ACC112 (cell line): ENCODE measurements at regions not wholly inside any gene's neighbourhood (a gene's known extent, or its start where the extent isn't known, plus 50 kb on each side); places are given as distances from the start of the nearest gene placed in this dataset.
"Not testable (repeated sequence)": the region's sequence is repeated elsewhere in the genome, so short reads cannot be mapped to it uniquely, and the experiment has no call there.

Experiments used
- H2AFZ ChIP-seq: fragments of 200-600 bp; sonication (generic); one replicate; pipeline ENCODE4 v1.6.0; 2017; ENCODE audit warnings: antibody characterized with exemption, low read length; ENCODE audit not compliant: unreplicated experiment
- H3K27ac ChIP-seq: fragments of 200-600 bp; sonication (generic); 2 replicates; pipeline ENCODE4 v1.5.1; 2014; ENCODE audit warnings: low read depth, mild to moderate bottlenecking, antibody characterized with exemption, low read length, moderate library complexity
- H3K27me3 ChIP-seq: fragments of 200-600 bp; sonication (generic); 2 replicates; pipeline ENCODE4 v1.6.1; 2014; ENCODE audit warnings: mild to moderate bottlenecking, antibody characterized with exemption, low read length, moderate library complexity, mixed read lengths; ENCODE audit not compliant: insufficient read depth
- H3K36me3 ChIP-seq: fragments of 200-600 bp; sonication (generic); 2 replicates; pipeline ENCODE4 v1.6.1; 2016; ENCODE audit warnings: mild to moderate bottlenecking, antibody characterized with exemption, low read length, moderate library complexity, mixed read lengths; ENCODE audit not compliant: insufficient read depth
- H3K4me1 ChIP-seq: fragments of 200-600 bp; sonication (generic); one replicate; pipeline ENCODE4 v1.6.1; 2016; ENCODE audit warnings: low read length, mixed read lengths; ENCODE audit not compliant: insufficient read depth, unreplicated experiment, control insufficient read depth
- H3K4me3 ChIP-seq: fragments of 200-600 bp; sonication (generic); 2 replicates; pipeline ENCODE4 v1.5.1; 2014; ENCODE audit warnings: mild to moderate bottlenecking, low read depth, low read length
- H3K79me2 ChIP-seq: fragments of 200-600 bp; sonication (generic); one replicate; pipeline ENCODE4 v1.6.0; 2016; ENCODE audit warnings: low read length; ENCODE audit not compliant: control insufficient read depth, unreplicated experiment, insufficient read depth

DNA sequence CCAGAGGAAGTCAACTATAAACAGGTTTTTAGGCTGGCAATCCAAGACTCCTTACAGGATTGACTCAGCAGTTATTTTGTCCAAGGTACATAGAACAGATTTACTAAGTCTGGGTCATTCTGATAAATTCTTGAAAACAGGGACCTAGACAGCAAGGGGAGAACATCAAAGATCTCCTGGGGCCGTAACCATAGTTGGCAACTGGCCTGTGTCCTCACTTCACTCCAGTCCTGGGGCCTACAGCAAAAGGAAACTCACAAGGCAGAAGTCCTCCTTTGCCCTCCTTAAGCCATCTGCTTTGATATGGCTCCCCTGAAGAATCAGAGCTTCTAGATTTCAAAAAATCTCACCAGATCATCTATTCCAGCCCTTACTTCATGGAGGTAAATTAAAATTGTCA is 207.2 kb upstream of the IGF1 start:
- H3K27me3 ChIP-seq: no peaks in the 10 kb centered on the region
- no peaks in the 10 kb centered on the region for H3K4me1 ChIP-seq
- no peak overlapping the region for H3K4me3 ChIP-seq
- H3K79me2 ChIP-seq: no peaks in the 10 kb centered on the region
- no peaks in the 10 kb centered on the region for H3K36me3 ChIP-seq
- H3K27ac ChIP-seq: no peak overlapping the region
- no peak overlapping the region for H2AFZ ChIP-seq

DNA sequence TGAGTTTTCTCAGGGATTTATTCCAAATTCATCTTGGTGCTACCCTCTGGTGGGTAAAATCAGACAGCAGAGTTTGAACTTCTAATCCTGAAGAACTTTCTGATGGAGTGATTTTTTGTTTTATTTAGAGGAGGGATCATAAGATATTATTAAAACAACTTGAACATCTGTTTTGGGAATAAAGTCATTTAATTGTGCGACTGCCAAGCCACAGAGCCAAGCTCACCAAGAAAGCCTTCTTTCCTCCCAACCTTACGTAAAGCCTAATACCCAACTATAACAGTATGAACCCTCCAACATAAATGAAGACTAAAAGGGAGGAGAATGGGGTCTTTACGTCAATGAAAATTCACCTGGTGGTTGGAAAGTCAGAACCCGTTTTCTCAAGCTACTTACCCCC is 205.5 kb upstream of the IGF1 start:
- no peaks in the 10 kb centered on the region for H3K27me3 ChIP-seq
- no peak overlapping the region for H3K4me3 ChIP-seq
- H3K36me3 ChIP-seq: no peaks in the 10 kb centered on the region
- H3K4me1 ChIP-seq: no peaks in the 10 kb centered on the region
- no peak overlapping the region for H3K27ac ChIP-seq
- no peak overlapping the region for H2AFZ ChIP-seq
- H3K79me2 ChIP-seq: no peaks in the 10 kb centered on the region

DNA sequence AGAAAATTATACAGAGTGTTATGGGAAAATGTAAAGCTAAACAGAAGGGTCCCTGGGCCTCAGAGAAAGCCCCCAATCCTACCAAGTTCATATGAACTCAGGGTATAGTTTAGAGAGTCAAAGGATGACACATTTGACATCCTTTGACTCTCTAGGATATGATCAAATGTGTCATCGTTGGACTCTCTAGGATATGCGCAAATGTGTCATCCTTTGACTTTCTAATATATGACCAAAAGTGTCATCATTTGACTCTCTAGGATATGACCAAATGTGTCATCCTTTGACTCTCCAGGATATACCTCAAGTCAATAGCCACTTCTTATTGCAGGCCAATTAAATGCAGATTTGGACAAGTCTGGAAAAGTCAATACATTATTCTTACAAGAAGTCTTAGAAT is 204.8 kb upstream of the IGF1 start:
- no peak overlapping the region for H2AFZ ChIP-seq
- no peaks in the 10 kb centered on the region for H3K27me3 ChIP-seq
- no peaks in the 10 kb centered on the region for H3K36me3 ChIP-seq
- no peaks in the 10 kb centered on the region for H3K4me1 ChIP-seq
- H3K27ac ChIP-seq: no peak overlapping the region
- H3K79me2 ChIP-seq: no peaks in the 10 kb centered on the region
- no peak overlapping the region for H3K4me3 ChIP-seq

DNA sequence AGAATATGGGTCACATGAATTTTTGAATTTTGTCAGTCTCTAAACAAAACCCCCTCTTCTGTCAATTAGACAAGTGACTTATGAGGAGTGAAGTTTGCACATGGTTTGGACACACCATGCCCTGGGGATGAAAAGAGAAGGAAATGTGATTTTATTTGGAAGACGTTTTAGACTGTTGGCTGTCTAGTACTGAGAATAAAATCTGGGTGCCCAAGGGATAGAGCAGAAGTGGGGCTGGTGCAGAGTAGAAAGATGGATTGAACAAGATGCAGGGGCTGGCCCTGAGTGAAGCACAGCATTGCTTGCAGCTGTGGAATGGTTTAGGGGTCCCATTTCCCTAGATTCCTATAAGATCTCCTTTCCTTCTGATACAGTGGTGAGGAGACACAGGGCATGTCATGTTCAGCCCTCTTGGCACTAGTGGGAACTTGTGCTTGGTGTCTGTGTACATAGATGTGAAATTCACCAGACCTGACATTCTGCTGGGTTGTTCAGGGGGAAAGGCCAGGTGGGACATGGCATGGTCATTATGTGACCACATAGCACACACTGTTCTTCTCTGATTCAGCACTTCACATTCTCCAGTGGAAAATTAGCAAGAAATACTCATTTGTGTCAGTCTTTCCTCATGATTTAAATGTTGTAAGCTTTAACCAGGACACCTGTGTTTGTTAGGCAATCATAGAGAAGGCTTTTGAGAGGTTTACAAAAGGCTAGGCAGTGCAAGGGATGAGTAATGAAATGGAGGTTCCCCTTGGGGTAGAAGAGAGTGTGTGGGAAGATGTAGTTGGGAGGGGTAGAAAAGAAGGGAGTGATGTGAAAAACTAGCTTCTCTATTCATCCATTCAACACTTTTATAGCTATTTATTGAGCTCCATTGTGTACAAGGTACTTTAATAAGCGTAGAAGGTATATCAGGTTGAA is 202.3 kb upstream of the IGF1 start:
- no peaks in the 10 kb centered on the region for H3K27me3 ChIP-seq
- no peaks in the 10 kb centered on the region for H3K36me3 ChIP-seq
- no peaks in the 10 kb centered on the region for H3K79me2 ChIP-seq
- no peak overlapping the region for H3K4me3 ChIP-seq
- H3K4me1 ChIP-seq: no peaks in the 10 kb centered on the region
- H2AFZ ChIP-seq: no peak overlapping the region
- H3K27ac ChIP-seq: no peak overlapping the region

DNA sequence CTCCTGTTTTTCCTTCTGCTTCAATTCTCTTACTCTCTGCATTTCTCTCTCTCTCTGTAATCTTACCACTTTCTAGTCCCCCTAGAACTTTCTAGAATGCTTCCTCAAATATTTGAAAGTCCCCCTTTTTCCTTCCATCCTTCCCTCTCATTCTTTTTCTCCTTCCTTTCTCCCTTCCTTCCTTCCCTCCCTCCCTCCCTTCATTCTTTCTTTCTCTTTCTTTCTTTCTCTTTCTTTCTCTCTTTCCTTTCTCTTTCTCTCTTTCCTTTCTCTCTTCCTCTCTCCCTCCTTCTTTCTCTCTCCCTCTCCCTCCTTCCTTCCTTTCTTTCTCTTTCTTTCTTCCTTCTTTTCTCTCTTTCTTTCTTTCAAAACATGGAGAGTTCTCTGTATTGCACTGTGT is 201.4 kb upstream of the IGF1 start:
- Histone ChIP-seq H3K27me3 (no peaks in the 10 kb centered on the region), H3K36me3 (no peaks in the 10 kb centered on the region), H3K79me2 (no peaks in the 10 kb centered on the region), H2AFZ (no peak overlapping the region), H3K4me1 (no peaks in the 10 kb centered on the region), H3K4me3 (no peak overlapping the region), H3K27ac (no peak overlapping the region)

DNA sequence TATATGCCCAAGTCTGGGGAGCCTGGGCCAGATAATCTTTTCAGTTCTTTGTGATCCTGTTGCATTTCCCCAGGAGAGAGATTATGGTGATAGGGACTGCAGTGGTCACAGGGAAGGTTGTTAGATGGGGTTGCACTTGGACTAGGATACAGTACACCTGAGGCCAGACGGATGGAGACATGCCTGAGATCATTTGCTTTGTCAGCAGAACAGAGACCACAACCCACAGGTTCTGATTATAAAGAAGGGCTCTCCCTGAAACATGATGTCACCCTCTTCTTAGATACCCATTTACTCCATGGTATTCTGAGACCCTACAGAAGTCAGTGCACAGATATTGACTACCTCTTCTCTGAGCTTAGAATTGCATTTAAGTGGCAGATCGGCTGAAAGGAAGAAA is 200.9 kb upstream of the IGF1 start:
- H3K79me2 ChIP-seq: no peaks in the 10 kb centered on the region
- no peaks in the 10 kb centered on the region for H3K4me1 ChIP-seq
- no peaks in the 10 kb centered on the region for H3K27me3 ChIP-seq
- H3K27ac ChIP-seq: no peak overlapping the region
- H3K4me3 ChIP-seq: no peak overlapping the region
- no peak overlapping the region for H2AFZ ChIP-seq
- no peaks in the 10 kb centered on the region for H3K36me3 ChIP-seq

DNA sequence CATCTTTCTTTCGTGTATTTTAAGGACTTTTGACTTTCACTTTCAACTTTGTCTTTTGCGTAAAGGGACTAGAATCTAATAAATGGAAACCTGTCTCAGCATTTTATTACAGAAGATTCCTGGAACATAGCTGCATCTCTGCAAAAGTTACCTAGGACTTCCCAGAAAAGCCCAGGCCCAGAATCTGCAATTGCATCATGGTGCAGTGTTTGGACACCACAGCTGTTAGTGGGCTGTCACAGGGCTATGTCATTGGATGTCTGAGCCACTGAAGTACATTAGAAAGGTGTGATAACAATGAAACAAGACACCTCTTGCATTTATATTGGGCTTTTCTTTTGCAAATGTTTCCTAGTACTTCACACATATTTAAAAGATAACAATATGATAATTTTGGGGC is 199.9 kb upstream of the IGF1 start:
- Histone ChIP-seq H3K4me1 (no peaks in the 10 kb centered on the region), H3K36me3 (no peaks in the 10 kb centered on the region), H3K27me3 (no peaks in the 10 kb centered on the region), H3K4me3 (no peak overlapping the region), H2AFZ (no peak overlapping the region), H3K79me2 (no peaks in the 10 kb centered on the region), H3K27ac (no peak overlapping the region)

DNA sequence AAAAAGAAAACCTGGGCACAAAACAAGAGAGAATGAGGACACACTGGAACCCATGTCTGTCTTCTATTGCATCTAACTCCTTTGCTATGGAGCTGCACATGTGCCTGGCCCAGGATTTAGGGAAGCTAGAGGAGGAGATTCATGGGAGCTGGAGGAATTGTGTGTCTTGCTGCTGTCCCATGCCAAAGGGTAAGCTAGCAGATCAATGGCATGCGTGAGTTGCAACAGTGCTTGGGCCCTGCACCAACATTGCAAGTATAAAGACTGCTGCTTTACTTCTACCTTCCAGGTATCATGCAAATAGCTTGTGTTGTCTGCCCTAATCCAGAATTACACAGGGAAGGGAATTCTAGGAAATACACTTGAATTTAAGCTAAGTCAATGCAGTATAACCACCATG is 196.4 kb upstream of the IGF1 start:
- H2AFZ ChIP-seq: no peak overlapping the region
- no peaks in the 10 kb centered on the region for H3K36me3 ChIP-seq
- H3K4me1 ChIP-seq: no peaks in the 10 kb centered on the region
- no peak overlapping the region for H3K27ac ChIP-seq
- no peak overlapping the region for H3K4me3 ChIP-seq
- H3K79me2 ChIP-seq: no peaks in the 10 kb centered on the region
- H3K27me3 ChIP-seq: no peaks in the 10 kb centered on the region

DNA sequence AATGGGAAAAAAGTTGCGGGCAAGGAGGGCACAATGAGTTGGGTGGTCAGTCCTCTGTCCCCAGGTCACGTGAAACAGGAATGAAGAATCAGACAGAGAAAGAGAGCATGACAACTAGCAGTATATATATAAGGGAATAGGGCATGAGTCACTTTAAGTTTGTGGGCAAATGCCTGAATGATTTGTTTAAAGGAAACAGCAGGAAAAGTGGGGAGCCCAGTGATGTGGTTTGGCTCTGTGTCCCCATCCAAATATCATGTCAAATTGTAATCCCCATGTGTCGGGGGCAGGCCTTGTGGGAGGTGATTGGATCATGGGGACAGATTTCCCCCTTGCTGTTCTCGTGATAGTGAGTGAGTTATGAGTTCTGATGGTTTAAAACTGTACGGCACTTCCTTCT is 195.3 kb upstream of the IGF1 start:
- no peaks in the 10 kb centered on the region for H3K27me3 ChIP-seq
- H3K4me3 ChIP-seq: no peak overlapping the region
- H2AFZ ChIP-seq: no peak overlapping the region
- H3K36me3 ChIP-seq: no peaks in the 10 kb centered on the region
- H3K4me1 ChIP-seq: no peaks in the 10 kb centered on the region
- H3K79me2 ChIP-seq: no peaks in the 10 kb centered on the region
- H3K27ac ChIP-seq: no peak overlapping the region

DNA sequence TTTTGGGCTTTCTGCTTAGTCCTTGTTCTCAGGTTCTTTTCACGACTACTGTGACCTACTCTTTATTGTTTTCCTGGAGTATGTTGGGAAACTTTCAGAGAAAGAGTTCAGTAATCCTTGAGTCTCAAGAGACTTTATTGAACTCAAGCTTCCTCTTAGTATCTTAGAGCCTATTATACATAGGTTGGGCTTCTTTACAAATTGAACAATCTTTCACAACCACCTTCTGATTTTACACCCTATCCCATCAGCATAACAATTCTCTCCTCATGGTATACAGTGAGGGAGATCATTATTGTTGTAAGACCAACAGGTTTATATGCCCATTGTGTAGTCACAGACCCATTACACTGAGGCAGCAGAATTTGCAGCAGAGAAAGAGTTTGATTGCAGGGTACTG is 193.2 kb upstream of the IGF1 start:
- Histone ChIP-seq H3K4me3 (no peak overlapping the region), H3K36me3 (no peaks in the 10 kb centered on the region), H3K4me1 (no peaks in the 10 kb centered on the region)

DNA sequence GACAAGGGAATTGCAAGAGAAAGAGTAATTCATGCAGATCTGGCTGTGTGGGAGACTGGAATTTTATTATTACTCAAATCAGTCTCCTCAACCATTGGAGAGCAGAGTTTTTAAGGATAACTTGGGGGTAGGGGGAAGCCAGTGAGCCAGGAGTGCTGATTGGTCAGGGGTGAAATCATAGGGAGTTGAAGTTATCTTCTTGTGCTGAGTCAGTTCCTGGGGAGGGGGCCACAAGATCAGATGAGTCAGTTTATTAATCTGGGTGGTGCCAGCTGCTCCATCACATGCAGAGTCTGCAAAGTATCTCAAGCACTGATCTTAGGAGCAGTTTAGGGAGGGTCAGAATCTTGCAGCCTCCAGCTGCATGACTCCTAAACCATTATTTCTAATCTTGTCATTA is 191.8 kb upstream of the IGF1 start:
- H3K4me3 ChIP-seq, H3K27me3 ChIP-seq, H2AFZ ChIP-seq, H3K27ac ChIP-seq, H3K36me3 ChIP-seq, H3K79me2 ChIP-seq, H3K4me1 ChIP-seq: not testable (repeated sequence)

More for the DNA sequence above, 193.2 kb upstream of the IGF1 start:
- no peak overlapping the region for H3K27ac ChIP-seq
- no peaks in the 10 kb centered on the region for H3K79me2 ChIP-seq
- no peak overlapping the region for H2AFZ ChIP-seq
- no peaks in the 10 kb centered on the region for H3K27me3 ChIP-seq
